Lung (tissue), 11 donors: ENCODE measurements at regions not wholly inside any gene's neighbourhood (a gene's known extent, or its start where the extent isn't known, plus 50 kb on each side); places are given as distances from the start of the nearest gene placed in this dataset.
A peak's percentile ranks its signal among the peaks of the same experiment; 100 is the strongest.

Experiments used
- ATAC-seq: fragments of 200-7000 bp; cut with Tn5 transposase; one replicate; pipeline ENCODE4 v1.9.1; 2020; ENCODE audit warnings: moderate number of reproducible peaks; ENCODE audit not compliant: insufficient read depth, low FRiP score
- DNase-seq, 3 donors: peaks; one replicate each; pipeline ENCODE4 v3.0.0-alpha.2; 2013 to 2017
- H3K27ac ChIP-seq, 2 donors: one replicate each; pipeline ENCODE4 v1.5.1; 2013; ENCODE audit warnings: mild to moderate bottlenecking in 2 of 2, moderate library complexity in 2 of 2, control low read depth in 1 of 2, inconsistent platforms in 1 of 2, low read depth in 1 of 2, low read length in 1 of 2
- H3K27me3 ChIP-seq, 3 donors: one replicate each; pipeline ENCODE4 v1.5.1; 2013; ENCODE audit warnings: low read length in 2 of 3; ENCODE audit not compliant: control insufficient read depth in 3 of 3, insufficient read depth in 3 of 3
- H3K36me3 ChIP-seq, 4 donors: one replicate each; pipeline ENCODE4 v1.5.1; 2013; ENCODE audit warnings: low read length in 4 of 4, mild to moderate bottlenecking in 1 of 4, moderate library complexity in 1 of 4; ENCODE audit not compliant: control insufficient read depth in 4 of 4, insufficient read depth in 4 of 4
- H3K4me1 ChIP-seq, 5 donors: one replicate each; pipeline ENCODE4 v1.5.1; 2013; ENCODE audit warnings: low read length in 5 of 5, mild to moderate bottlenecking in 2 of 5, moderate library complexity in 1 of 5; ENCODE audit not compliant: control insufficient read depth in 5 of 5, insufficient read depth in 5 of 5
- H3K4me3 ChIP-seq: one replicate; pipeline ENCODE4 v1.5.1; 2013; ENCODE audit warnings: mild to moderate bottlenecking, control low read depth, moderate library complexity
- H3K9ac ChIP-seq, 2 donors: one replicate each; pipeline ENCODE4 v1.5.1; 2013; ENCODE audit warnings: low read length in 2 of 2, control low read depth in 1 of 2; ENCODE audit not compliant: insufficient read depth in 1 of 2
- H3K9me3 ChIP-seq, 4 donors: one replicate each; pipeline ENCODE4 v1.5.1; 2013; ENCODE audit warnings: low read length in 3 of 4, mild to moderate bottlenecking in 1 of 4, moderate library complexity in 1 of 4; ENCODE audit not compliant: control insufficient read depth in 4 of 4, insufficient read depth in 3 of 4
- WGBS, 2 donors: extraction: QIAGEN DNeasy Blood & Tissue Kit; methylation state at CpG; one replicate each; pipeline ENCODE4 v1.1.7; 2013; 5-methylcytosine and 5-hydroxymethylcytosine counted together
- TF ChIP-seq, protein P1 (sequence below): IDR thresholded peaks from 2 replicates; pipeline ENCODE4 v1.5.1; 2012; ENCODE audit warnings: mild to moderate bottlenecking; ENCODE audit errors: control extremely low read depth, extremely low read depth
- donor health status: control.
- donor health status: control.
- donor health status: Bipolar disorder and iron deficiency.
- donor health status: healthy.
- donor health status: DM: yes; HTN: yes; CAD: no.

DNA sequence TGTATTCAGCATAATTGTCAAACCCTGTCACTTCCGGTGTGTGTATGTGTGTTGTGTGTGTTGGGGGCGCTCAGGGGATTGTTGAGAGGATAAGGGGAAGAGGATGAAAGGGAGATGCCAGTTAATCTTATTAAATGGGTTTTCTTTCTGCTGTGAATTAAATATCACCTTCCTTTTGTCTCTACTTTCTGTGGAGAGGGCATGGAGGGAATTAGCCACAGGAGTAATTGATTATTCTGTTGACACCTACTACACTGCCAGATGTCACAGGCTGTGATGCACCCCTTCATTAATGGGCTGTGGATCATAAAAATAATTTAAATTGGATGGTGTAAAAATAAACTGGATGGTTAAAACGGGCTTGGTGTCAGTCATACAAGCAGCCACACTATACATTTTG is 311.9 kb downstream of the MDFIC start:
- Histone ChIP-seq H3K27ac (no peak overlapping the region), H3K4me1 (peaks cover 0 to 19% (median 8%) of the 10 kb centered on the region in 5 donors), H3K4me3 (no peak overlapping the region), H3K27me3 (no peaks in the 10 kb centered on the region), H3K36me3 (no peaks in the 10 kb centered on the region), H3K9ac (no peak overlapping the region), H3K9me3 (peaks cover 0 to 3% (median 0%) of the 10 kb centered on the region in 4 donors)
- ATAC-seq = no peak
- TF ChIP-seq, protein P1, sequence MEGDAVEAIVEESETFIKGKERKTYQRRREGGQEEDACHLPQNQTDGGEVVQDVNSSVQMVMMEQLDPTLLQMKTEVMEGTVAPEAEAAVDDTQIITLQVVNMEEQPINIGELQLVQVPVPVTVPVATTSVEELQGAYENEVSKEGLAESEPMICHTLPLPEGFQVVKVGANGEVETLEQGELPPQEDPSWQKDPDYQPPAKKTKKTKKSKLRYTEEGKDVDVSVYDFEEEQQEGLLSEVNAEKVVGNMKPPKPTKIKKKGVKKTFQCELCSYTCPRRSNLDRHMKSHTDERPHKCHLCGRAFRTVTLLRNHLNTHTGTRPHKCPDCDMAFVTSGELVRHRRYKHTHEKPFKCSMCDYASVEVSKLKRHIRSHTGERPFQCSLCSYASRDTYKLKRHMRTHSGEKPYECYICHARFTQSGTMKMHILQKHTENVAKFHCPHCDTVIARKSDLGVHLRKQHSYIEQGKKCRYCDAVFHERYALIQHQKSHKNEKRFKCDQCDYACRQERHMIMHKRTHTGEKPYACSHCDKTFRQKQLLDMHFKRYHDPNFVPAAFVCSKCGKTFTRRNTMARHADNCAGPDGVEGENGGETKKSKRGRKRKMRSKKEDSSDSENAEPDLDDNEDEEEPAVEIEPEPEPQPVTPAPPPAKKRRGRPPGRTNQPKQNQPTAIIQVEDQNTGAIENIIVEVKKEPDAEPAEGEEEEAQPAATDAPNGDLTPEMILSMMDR = no peak
- no peak for DNase-seq
- 86 to 89% methylated on average over 3 of the region's 3 CpGs for WGBS, 2 donors

DNA sequence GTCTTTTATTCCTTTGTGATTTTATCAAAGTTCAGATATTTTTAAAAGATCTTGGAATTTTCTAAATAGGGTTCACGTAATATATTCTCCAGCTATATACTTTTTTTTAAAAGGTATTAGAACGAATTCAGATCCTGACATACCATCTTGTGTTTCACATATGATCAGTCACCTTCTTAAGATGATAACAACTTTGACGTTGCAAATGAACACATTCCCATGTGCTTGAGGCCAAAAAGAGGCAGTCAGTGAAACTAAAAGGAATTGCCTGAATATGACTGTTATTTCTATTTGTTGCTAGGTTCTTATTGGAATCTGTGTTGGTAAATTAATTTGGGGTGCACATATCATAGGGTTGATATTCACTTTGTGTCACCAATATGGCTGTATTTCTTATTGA is 310.1 kb downstream of the MDFIC start:
- WGBS, 2 donors = 88 to 89% methylated on average over 3 of the region's 3 CpGs
- H3K27ac ChIP-seq = no peak overlapping the region
- no peak for DNase-seq
- no peaks in the 10 kb centered on the region for H3K27me3 ChIP-seq
- no peak overlapping the region for H3K9ac ChIP-seq
- H3K36me3 ChIP-seq = no peaks in the 10 kb centered on the region
- no peak overlapping the region for H3K4me3 ChIP-seq
- H3K9me3 ChIP-seq = peaks cover 0 to 3% (median 0%) of the 10 kb centered on the region in 4 donors
- peaks cover 0 to 20% (median 8%) of the 10 kb centered on the region in 5 donors for H3K4me1 ChIP-seq
- TF ChIP-seq, protein P1 = no peak
- no peak for ATAC-seq

DNA sequence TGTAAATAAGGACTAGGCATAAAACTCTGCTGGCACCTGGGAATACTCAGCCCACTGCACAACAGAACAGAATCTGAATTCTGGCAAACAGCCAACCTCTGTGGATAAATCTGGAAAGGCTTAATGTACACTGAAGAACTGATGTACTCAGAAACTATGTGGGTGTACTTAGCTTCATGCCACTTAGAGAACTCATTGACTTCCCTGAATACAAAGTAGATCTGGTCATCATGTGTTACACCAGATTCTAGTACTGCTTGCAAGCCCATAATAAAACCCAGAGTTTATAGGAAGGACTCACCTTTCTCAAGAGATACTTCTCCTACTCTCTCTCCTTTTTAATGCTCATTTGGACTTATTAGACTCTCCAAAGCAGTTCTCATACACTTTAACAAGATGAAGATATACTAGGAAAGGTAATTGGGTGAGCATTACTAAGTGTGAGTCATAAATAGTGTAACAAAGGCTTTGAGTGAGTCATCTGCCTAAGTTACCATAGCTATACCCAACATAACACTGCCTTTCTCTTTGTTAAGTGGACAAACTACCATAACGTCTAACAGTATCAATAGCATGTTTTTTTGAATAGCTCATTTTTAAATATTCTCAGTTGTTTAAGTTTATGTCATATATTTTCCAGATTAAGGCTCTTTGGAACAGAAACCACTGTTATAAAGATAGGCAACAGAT is 309.1 kb downstream of the MDFIC start:
- no peaks in the 10 kb centered on the region for H3K36me3 ChIP-seq
- peaks cover 0 to 3% (median 0%) of the 10 kb centered on the region in 4 donors for H3K9me3 ChIP-seq
- TF ChIP-seq, protein P1 = no peak
- no peak overlapping the region for H3K4me3 ChIP-seq
- no peaks in the 10 kb centered on the region for H3K27me3 ChIP-seq
- 31 to 71% methylated on average over 1 of the region's 1 CpG for WGBS, 2 donors
- peaks cover 0 to 20% (median 8%) of the 10 kb centered on the region in 5 donors for H3K4me1 ChIP-seq
- peak; percentile 18 to 65 (median 63) for DNase-seq
- ATAC-seq = peak; percentile 84
- H3K27ac ChIP-seq = peak overlapping the region in 1 of 2 donors; percentile 66
- H3K9ac ChIP-seq = no peak overlapping the region
